HCT116 (cell line): ENCODE measurements at regions not wholly inside any gene's neighbourhood (a gene's known extent, or its start where the extent isn't known, plus 50 kb on each side); places are given as distances from the start of the nearest gene placed in this dataset.

Source experiments
- ATAC-seq: fragments of 200-7000 bp; cut with Tn5 transposase; 2 replicates; pipeline ENCODE4 v1.9.1; 2020; ENCODE audit warnings: mild to moderate bottlenecking, moderate library complexity
- BruUV-seq: library from RNA; stranded (reverse); fragments of 400-500 nt; replicated peaks from 2 replicates; lab custom pipeline; 2021; lab: Mats Ljungman, UMichigan
- CTCF ChIA-PET: fragments of 300-600 bp; sonication (Branson Sonifier 250); formaldehyde crosslinking; loops from one replicate; lab custom pipeline; 2021; ENCODE audit warnings: antibody characterized with exemption; lab: Charles Lee
- POLR2A ChIA-PET: fragments of 300-600, 350-600 bp; sonication (Branson Sonifier 250); formaldehyde crosslinking; loops from one replicate; lab custom pipeline; 2021; ENCODE audit warnings: antibody characterized with exemption; lab: Charles Lee
- RAD21 ChIA-PET, 2 experiments: fragments of 300-600 bp; sonication (Branson Sonifier 250); formaldehyde crosslinking; loops; one replicate each; lab custom pipeline; 2023; ENCODE audit warnings: low total read pairs in 2 of 2; ENCODE audit not compliant: uncharacterized antibody in 2 of 2, unreplicated experiment in 2 of 2, low non-redundant PET in 1 of 2; lab: Charles Lee
- DNase-seq: peaks from one replicate; pipeline ENCODE4 v3.0.0-alpha.2; 2010; ENCODE audit warnings: low read depth, low spot score
- H2AFZ ChIP-seq: fragments of 200-600 bp; shearing (Covaris generic), sonication (generic); 2 replicates; pipeline ENCODE4 v1.6.1; 2017; ENCODE audit warnings: low read depth, mixed run types, mixed read lengths, antibody characterized with exemption, low read length; ENCODE audit not compliant: poor library complexity, severe bottlenecking
- H3K27ac ChIP-seq: 2 replicates; pipeline ENCODE4 v1.5.1; 2012; ENCODE audit warnings: low read depth, low read length
- H3K27me3 ChIP-seq: fragments of 200-600 bp; sonication (generic); 2 replicates; pipeline ENCODE4 v1.6.1; 2016; ENCODE audit warnings: mixed run types, low read length, mixed read lengths; ENCODE audit not compliant: insufficient read depth
- H3K36me3 ChIP-seq, 2 experiments: fragments of 200-500 bp in 1 of 2; fragments of 200-600 bp in 1 of 2; sonication (Bioruptor generic) in 1 of 2; sonication (generic) in 1 of 2; 2 replicates each; pipeline versions ENCODE4 v1.5.1 to v1.6.1; 2014 to 2016; ENCODE audit warnings: low read length in 2 of 2, inconsistent platforms in 1 of 2, mixed read lengths in 1 of 2, mixed run types in 1 of 2; ENCODE audit not compliant: insufficient read depth in 2 of 2, control insufficient read depth in 1 of 2
- H3K4me1 ChIP-seq, 2 experiments: fragments of 200-600 bp in 1 of 2; sonication (generic) in 1 of 2; 2 replicates each; pipeline versions ENCODE4 v1.5.1 to v1.6.1; 2012 to 2017; ENCODE audit warnings: low read length in 2 of 2, inconsistent platforms in 1 of 2, mild to moderate bottlenecking in 1 of 2, mixed read lengths in 1 of 2, mixed run types in 1 of 2, moderate library complexity in 1 of 2; ENCODE audit not compliant: insufficient read depth in 2 of 2, control insufficient read depth in 1 of 2
- H3K4me2 ChIP-seq: fragments of 200-600 bp; sonication (generic); 2 replicates; pipeline ENCODE4 v1.6.1; 2017; ENCODE audit warnings: mixed run types, low read length, mixed read lengths
- H3K4me3 ChIP-seq, 2 experiments: fragments of 200-600 bp in 1 of 2; sonication (generic) in 1 of 2; replicated peaks in 1 of 2; 2 replicates each; pipeline ENCODE4 v1.5.1; 2011 to 2016; ENCODE audit warnings: low read length in 2 of 2, control low read depth in 1 of 2, low read depth in 1 of 2, mild to moderate bottlenecking in 1 of 2, mixed read lengths in 1 of 2, mixed run types in 1 of 2
- H3K79me2 ChIP-seq: fragments of 200-600 bp; sonication (generic); 2 replicates; pipeline ENCODE4 v1.6.1; 2017; ENCODE audit warnings: mild to moderate bottlenecking, mixed run types, low read length, moderate library complexity, mixed read lengths; ENCODE audit not compliant: insufficient read depth
- H3K9ac ChIP-seq: fragments of 200-600 bp; sonication (generic); 2 replicates; pipeline ENCODE4 v1.6.1; 2016; ENCODE audit warnings: low read length, mixed read lengths
- H3K9me2 ChIP-seq: fragments of 200-600 bp; sonication (generic), shearing (Covaris generic); 2 replicates; pipeline ENCODE4 v1.6.1; 2017; ENCODE audit warnings: mixed run types, mild to moderate bottlenecking, moderate library complexity; ENCODE audit not compliant: insufficient read depth
- H3K9me3 ChIP-seq, 2 experiments: fragments of 200-500 bp in 1 of 2; fragments of 200-600 bp in 1 of 2; sonication (Bioruptor generic) in 1 of 2; sonication (generic) in 1 of 2; 2 replicates each; pipeline ENCODE4 v1.6.1; 2014 to 2017; ENCODE audit warnings: low read length in 2 of 2, mixed read lengths in 2 of 2, inconsistent platforms in 1 of 2, low read depth in 1 of 2, mild to moderate bottlenecking in 1 of 2, mixed run types in 1 of 2, moderate library complexity in 1 of 2; ENCODE audit not compliant: control insufficient read depth in 1 of 2, insufficient read depth in 1 of 2
- H4K20me1 ChIP-seq: fragments of 200-600 bp; sonication (generic), shearing (Covaris generic); 2 replicates; pipeline ENCODE4 v1.6.1; 2017; ENCODE audit warnings: mixed run types, mild to moderate bottlenecking, moderate library complexity; ENCODE audit not compliant: insufficient read depth
- CEBPB ChIP-seq: IDR thresholded peaks from 2 replicates; pipeline ENCODE4 v1.6.1; 2012; ENCODE audit warnings: low read depth
- EGR1 ChIP-seq: IDR thresholded peaks from 2 replicates; pipeline ENCODE4 v1.6.1; 2012; ENCODE audit warnings: low read depth
- ELF1 ChIP-seq: IDR thresholded peaks from 2 replicates; pipeline ENCODE4 v1.6.1; 2012; ENCODE audit warnings: low read depth, borderline replicate concordance
- EZH2 ChIP-seq: fragments of 200-600 bp; sonication (generic); IDR thresholded peaks from 2 replicates; pipeline ENCODE4 v1.6.1; 2017; ENCODE audit warnings: antibody characterized with exemption, mixed run types
- FOSL1 ChIP-seq: IDR thresholded peaks from 2 replicates; pipeline ENCODE4 v1.6.1; 2012; ENCODE audit warnings: low read depth
- JUND ChIP-seq: IDR thresholded peaks from 2 replicates; pipeline ENCODE4 v1.6.1; 2012
- POLR2A ChIP-seq: IDR thresholded peaks from 2 replicates; pipeline ENCODE4 v1.7.0; 2011; ENCODE audit warnings: borderline replicate concordance; ENCODE audit not compliant: insufficient read depth, insufficient read length; ENCODE audit errors: extremely low read depth
- POLR2AphosphoS5 ChIP-seq: IDR thresholded peaks from 2 replicates; pipeline ENCODE4 v1.6.1; 2011; ENCODE audit warnings: mild to moderate bottlenecking, low read depth, low read length, moderate library complexity
- SIN3A ChIP-seq: IDR thresholded peaks from 2 replicates; pipeline ENCODE4 v1.6.1; 2012; ENCODE audit warnings: low read depth
- SP1 ChIP-seq: IDR thresholded peaks from 2 replicates; pipeline ENCODE4 v1.6.1; 2012; ENCODE audit warnings: low read depth
- SRF ChIP-seq: IDR thresholded peaks from 2 replicates; pipeline ENCODE4 v1.6.1; 2012; ENCODE audit warnings: low read depth
- TCF7L2 ChIP-seq: IDR thresholded peaks from 2 replicates; pipeline ENCODE4 v1.7.0; 2011; ENCODE audit warnings: borderline replicate concordance, inconsistent platforms; ENCODE audit not compliant: insufficient read depth, insufficient read length; ENCODE audit errors: extremely low read depth
- ZFX ChIP-seq: fragments of 450-650 bp; IDR thresholded peaks from 2 replicates; pipeline ENCODE4 v1.6.1; 2017
- intact Hi-C: fragments of 100-400 bp; cut with micrococcal nuclease; formaldehyde crosslinking; loops from 2 replicates; pipeline ENCODE4 v1.10.0; 2022
- TF ChIP-seq, protein P1 (sequence below): IDR thresholded peaks from 2 replicates; pipeline ENCODE4 v1.6.1; 2012; ENCODE audit warnings: low read depth
- TF ChIP-seq, protein P2 (sequence below): IDR thresholded peaks from 2 replicates; pipeline ENCODE4 v1.6.1; 2012
- TF ChIP-seq, protein P3 (sequence below): IDR thresholded peaks from 2 replicates; pipeline ENCODE4 v1.6.1; 2011; ENCODE audit warnings: mild to moderate bottlenecking, low read length, moderate library complexity; ENCODE audit not compliant: insufficient replicate concordance; ENCODE audit errors: extremely low read depth

DNA sequence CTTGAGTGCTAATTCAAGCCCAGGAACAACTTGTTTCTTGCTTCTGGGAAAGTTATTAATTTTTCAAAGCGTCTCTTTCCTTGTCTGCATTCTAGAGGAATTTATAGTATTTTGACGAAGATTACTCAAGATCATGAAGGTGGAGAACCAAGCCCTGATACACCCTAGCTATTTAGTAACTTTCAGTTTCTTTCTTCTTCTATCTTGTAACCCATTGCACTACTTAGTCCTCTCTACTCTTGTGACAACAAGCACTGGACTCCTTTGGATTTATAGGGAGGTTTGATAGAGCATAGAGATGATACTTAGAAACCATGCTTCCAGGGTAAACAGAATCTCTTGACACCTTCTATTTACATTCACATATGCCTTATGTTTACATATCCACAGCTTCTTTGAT is 203.3 kb upstream of the GRM7 start (continued):
- TF ChIP-seq, protein P1, sequence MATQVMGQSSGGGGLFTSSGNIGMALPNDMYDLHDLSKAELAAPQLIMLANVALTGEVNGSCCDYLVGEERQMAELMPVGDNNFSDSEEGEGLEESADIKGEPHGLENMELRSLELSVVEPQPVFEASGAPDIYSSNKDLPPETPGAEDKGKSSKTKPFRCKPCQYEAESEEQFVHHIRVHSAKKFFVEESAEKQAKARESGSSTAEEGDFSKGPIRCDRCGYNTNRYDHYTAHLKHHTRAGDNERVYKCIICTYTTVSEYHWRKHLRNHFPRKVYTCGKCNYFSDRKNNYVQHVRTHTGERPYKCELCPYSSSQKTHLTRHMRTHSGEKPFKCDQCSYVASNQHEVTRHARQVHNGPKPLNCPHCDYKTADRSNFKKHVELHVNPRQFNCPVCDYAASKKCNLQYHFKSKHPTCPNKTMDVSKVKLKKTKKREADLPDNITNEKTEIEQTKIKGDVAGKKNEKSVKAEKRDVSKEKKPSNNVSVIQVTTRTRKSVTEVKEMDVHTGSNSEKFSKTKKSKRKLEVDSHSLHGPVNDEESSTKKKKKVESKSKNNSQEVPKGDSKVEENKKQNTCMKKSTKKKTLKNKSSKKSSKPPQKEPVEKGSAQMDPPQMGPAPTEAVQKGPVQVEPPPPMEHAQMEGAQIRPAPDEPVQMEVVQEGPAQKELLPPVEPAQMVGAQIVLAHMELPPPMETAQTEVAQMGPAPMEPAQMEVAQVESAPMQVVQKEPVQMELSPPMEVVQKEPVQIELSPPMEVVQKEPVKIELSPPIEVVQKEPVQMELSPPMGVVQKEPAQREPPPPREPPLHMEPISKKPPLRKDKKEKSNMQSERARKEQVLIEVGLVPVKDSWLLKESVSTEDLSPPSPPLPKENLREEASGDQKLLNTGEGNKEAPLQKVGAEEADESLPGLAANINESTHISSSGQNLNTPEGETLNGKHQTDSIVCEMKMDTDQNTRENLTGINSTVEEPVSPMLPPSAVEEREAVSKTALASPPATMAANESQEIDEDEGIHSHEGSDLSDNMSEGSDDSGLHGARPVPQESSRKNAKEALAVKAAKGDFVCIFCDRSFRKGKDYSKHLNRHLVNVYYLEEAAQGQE = no peak
- no peak for TF ChIP-seq POLR2AphosphoS5
- TF ChIP-seq EZH2 = no peak

DNA sequence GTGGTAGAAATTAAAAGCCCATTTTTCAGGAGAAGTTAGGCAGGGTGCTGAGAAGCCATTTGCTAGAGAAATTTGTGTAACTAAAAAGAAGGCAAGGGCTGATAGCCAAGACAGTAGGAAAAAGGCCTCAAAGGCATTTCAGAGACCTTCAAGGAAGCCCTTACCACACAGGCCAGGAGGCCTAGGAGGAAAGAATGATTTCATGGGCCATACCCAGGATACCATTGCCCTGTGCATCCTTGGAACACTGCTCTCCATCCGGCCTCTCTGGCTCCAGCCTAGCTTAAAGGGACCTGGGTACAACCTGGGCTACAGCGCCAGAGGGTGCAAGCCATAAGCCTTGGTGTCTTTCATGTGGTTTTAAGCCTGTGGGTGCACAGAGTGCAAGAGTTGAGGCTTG is 193.6 kb upstream of the GRM7 start:
- Histone ChIP-seq H3K9me3 (no peaks in the 10 kb centered on the region; a peak in 1 of 4 replicates), H3K27ac (no peak overlapping the region), H2AFZ (no peak overlapping the region), H3K4me2 (no peak overlapping the region), H3K9me2 (no peaks in the 10 kb centered on the region), H3K36me3 (no peaks in the 10 kb centered on the region), H3K27me3 (no peaks in the 10 kb centered on the region), H4K20me1 (no peaks in the 10 kb centered on the region), H3K9ac (no peak overlapping the region), H3K4me3 (no peak overlapping the region), H3K4me1 (no peaks in the 10 kb centered on the region), H3K79me2 (no peaks in the 10 kb centered on the region)
- ChIA-PET CTCF (no interaction called here), POLR2A (no interaction called here), RAD21 (no interaction called here)
- DNase-seq (no peak), ATAC-seq (no peak)
- no peak for TF ChIP-seq ZFX
- intact Hi-C loops = no loop called here
- no TSS peak for BruUV-seq

DNA sequence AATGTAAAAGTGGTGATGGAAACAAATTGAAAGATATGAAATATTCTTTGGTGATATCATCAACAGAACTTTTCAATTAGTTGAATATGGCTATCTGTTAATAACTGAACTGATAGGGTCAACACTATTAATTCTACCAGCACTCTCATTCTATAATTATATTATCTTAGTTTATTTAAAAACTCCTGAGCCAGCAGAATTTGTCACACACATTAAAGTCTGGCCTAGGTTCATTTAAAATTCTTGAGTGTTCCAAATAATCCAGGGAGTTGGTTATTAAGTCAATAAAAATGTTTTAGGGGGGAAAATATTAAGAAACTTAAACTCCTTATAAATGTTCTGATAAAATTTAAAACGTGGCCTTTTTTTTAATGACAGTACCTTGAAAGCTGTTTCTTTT is 189.6 kb upstream of the GRM7 start:
- POLR2A ChIA-PET = no interaction called here
- BruUV-seq = no TSS peak

More for the DNA sequence above, 189.6 kb upstream of the GRM7 start:
- Histone ChIP-seq H3K4me1 (no peaks in the 10 kb centered on the region), H3K79me2 (no peaks in the 10 kb centered on the region), H3K27ac (no peak overlapping the region), H3K27me3 (no peaks in the 10 kb centered on the region), H2AFZ (no peak overlapping the region), H3K9ac (no peak overlapping the region), H3K9me3 (no peaks in the 10 kb centered on the region; a peak in 1 of 4 replicates), H3K4me2 (no peak overlapping the region), H4K20me1 (no peaks in the 10 kb centered on the region), H3K9me2 (no peaks in the 10 kb centered on the region), H3K36me3 (no peaks in the 10 kb centered on the region), H3K4me3 (no peak overlapping the region)
- ATAC-seq (no peak), DNase-seq (no peak)
- TF ChIP-seq, protein P2, sequence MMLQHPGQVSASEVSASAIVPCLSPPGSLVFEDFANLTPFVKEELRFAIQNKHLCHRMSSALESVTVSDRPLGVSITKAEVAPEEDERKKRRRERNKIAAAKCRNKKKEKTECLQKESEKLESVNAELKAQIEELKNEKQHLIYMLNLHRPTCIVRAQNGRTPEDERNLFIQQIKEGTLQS = no peak
- no peak for TF ChIP-seq ZFX
- no peak for TF ChIP-seq ELF1
- TF ChIP-seq SRF = no peak
- no peak for TF ChIP-seq POLR2A
- no peak for TF ChIP-seq EZH2
- no peak for TF ChIP-seq EGR1
- TF ChIP-seq, protein P3, sequence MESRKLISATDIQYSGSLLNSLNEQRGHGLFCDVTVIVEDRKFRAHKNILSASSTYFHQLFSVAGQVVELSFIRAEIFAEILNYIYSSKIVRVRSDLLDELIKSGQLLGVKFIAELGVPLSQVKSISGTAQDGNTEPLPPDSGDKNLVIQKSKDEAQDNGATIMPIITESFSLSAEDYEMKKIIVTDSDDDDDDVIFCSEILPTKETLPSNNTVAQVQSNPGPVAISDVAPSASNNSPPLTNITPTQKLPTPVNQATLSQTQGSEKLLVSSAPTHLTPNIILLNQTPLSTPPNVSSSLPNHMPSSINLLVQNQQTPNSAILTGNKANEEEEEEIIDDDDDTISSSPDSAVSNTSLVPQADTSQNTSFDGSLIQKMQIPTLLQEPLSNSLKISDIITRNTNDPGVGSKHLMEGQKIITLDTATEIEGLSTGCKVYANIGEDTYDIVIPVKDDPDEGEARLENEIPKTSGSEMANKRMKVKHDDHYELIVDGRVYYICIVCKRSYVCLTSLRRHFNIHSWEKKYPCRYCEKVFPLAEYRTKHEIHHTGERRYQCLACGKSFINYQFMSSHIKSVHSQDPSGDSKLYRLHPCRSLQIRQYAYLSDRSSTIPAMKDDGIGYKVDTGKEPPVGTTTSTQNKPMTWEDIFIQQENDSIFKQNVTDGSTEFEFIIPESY = no peak
- TF ChIP-seq CEBPB = no peak
- TF ChIP-seq SIN3A = no peak
- no peak for TF ChIP-seq FOSL1
- no peak for TF ChIP-seq JUND
- TF ChIP-seq TCF7L2 = no peak
- TF ChIP-seq SP1 = no peak
- intact Hi-C loops = no loop called here
- CTCF ChIA-PET = no interaction called here
- RAD21 ChIA-PET = no interaction called here
